HEK293 (cell line): ENCODE measurements at regions not wholly inside any gene's neighbourhood (a gene's known extent, or its start where the extent isn't known, plus 50 kb on each side); places are given as distances from the start of the nearest gene placed in this dataset.

Experiments
- CTCF ChIA-PET: fragments of 350-600 bp; formaldehyde crosslinking; extraction: SDS; loops from one replicate; lab custom pipeline; 2021; ENCODE audit warnings: antibody characterized with exemption; lab: Yijun Ruan, JAX
- POLR2A ChIA-PET: fragments of 300-600 bp; formaldehyde crosslinking; extraction: SDS; loops from one replicate; lab custom pipeline; 2020; ENCODE audit warnings: antibody characterized with exemption, inconsistent platforms; lab: Yijun Ruan, JAX
- H3K27ac ChIP-seq: fragments of 200-500 bp; sonication (Bioruptor generic); 2 replicates; pipeline ENCODE4 v1.5.1; 2014; ENCODE audit warnings: low read depth, low read length, control low read depth, inconsistent platforms; ENCODE audit errors: extremely low read depth
- H3K36me3 ChIP-seq, 2 experiments: fragments of 200-500 bp in 1 of 2; sonication (Bioruptor generic) in 1 of 2; 1 replicate in 1 of 2; 2 replicates in 1 of 2; pipeline ENCODE4 v1.5.1; 2014 to 2017; ENCODE audit warnings: inconsistent platforms in 2 of 2, low read length in 2 of 2; ENCODE audit not compliant: control insufficient read depth in 2 of 2, insufficient read depth in 1 of 2
- H3K4me1 ChIP-seq: fragments of 200-500 bp; sonication (Bioruptor generic); 2 replicates; pipeline ENCODE4 v1.5.1; 2014; ENCODE audit warnings: mild to moderate bottlenecking, low read length, inconsistent platforms; ENCODE audit not compliant: control insufficient read depth, insufficient read depth
- H3K4me3 ChIP-seq: 2 replicates; pipeline ENCODE4 v1.5.1; 2011; ENCODE audit warnings: low read depth, mild to moderate bottlenecking, control low read depth, low read length, moderate library complexity
- H3K9me3 ChIP-seq: fragments of 200-500 bp; sonication (Bioruptor generic); 2 replicates; pipeline ENCODE4 v1.5.1; 2014; ENCODE audit warnings: low read depth, low read length, inconsistent platforms; ENCODE audit not compliant: control insufficient read depth, insufficient read depth
- ELK4 ChIP-seq: IDR thresholded peaks from 2 replicates; pipeline ENCODE4 v1.6.1; 2011; ENCODE audit warnings: mild to moderate bottlenecking, low read depth, low read length, borderline replicate concordance
- FEZF1 ChIP-seq: fragments of 450-650 bp; formaldehyde crosslinking; IDR thresholded peaks from 2 replicates; pipeline ENCODE4 v1.5.1; 2016; ENCODE audit warnings: missing biosample characterization, missing genetic modification characterization
- IKZF3 ChIP-seq: fragments of 450-650 bp; IDR thresholded peaks from 2 replicates; pipeline ENCODE4 v1.5.0; 2018; ENCODE audit warnings: missing biosample characterization, mild to moderate bottlenecking, missing genetic modification characterization, moderate library complexity
- KLF9 ChIP-seq: fragments of 450-650 bp; formaldehyde crosslinking; IDR thresholded peaks from 2 replicates; pipeline ENCODE4 v1.5.1; 2016; ENCODE audit warnings: missing biosample characterization, missing genetic modification characterization, low read depth
- ZBTB21 ChIP-seq: fragments of 450-650 bp; formaldehyde crosslinking; IDR thresholded peaks from 2 replicates; pipeline ENCODE4 v1.5.1; 2017; ENCODE audit warnings: missing biosample characterization, missing genetic modification characterization
- ZFHX2 ChIP-seq: fragments of 450-650 bp; formaldehyde crosslinking; conservative IDR thresholded peaks from 2 replicates; pipeline ENCODE4 v1.5.1; 2016; ENCODE audit warnings: missing biosample characterization, missing genetic modification characterization
- ZFP3 ChIP-seq: fragments of 450-650 bp; formaldehyde crosslinking; IDR thresholded peaks from 2 replicates; pipeline ENCODE4 v1.5.1; 2016; ENCODE audit warnings: low read depth, missing biosample characterization, missing genetic modification characterization
- ZNF121 ChIP-seq: fragments of 450-650 bp; formaldehyde crosslinking; IDR thresholded peaks from 2 replicates; pipeline ENCODE4 v1.5.1; 2016; ENCODE audit warnings: missing biosample characterization, missing genetic modification characterization
- ZNF132 ChIP-seq: fragments of 450-650 bp; formaldehyde crosslinking; IDR thresholded peaks from 2 replicates; pipeline ENCODE4 v1.5.1; 2017; ENCODE audit warnings: missing biosample characterization, missing genetic modification characterization, borderline replicate concordance
- ZNF184 ChIP-seq: fragments of 450-650 bp; IDR thresholded peaks from 2 replicates; pipeline ENCODE4 v1.5.1; 2018; ENCODE audit warnings: missing biosample characterization, mild to moderate bottlenecking, missing genetic modification characterization
- ZNF280C ChIP-seq: fragments of 450-650 bp; formaldehyde crosslinking; IDR thresholded peaks from 2 replicates; pipeline ENCODE4 v1.5.1; 2016; ENCODE audit warnings: missing biosample characterization, missing genetic modification characterization
- ZNF488 ChIP-seq: fragments of 450-650 bp; formaldehyde crosslinking; IDR thresholded peaks from 2 replicates; pipeline ENCODE4 v1.5.1; 2016; ENCODE audit warnings: missing biosample characterization, missing genetic modification characterization
- ZNF518A ChIP-seq: fragments of 450-650 bp; formaldehyde crosslinking; conservative IDR thresholded peaks from 2 replicates; pipeline ENCODE4 v1.5.1; 2016; ENCODE audit warnings: low read depth, missing biosample characterization, missing genetic modification characterization
- ZNF624 ChIP-seq: fragments of 450-650 bp; formaldehyde crosslinking; IDR thresholded peaks from 2 replicates; pipeline ENCODE4 v1.5.1; 2017; ENCODE audit warnings: missing biosample characterization, missing genetic modification characterization
- ZNF626 ChIP-seq: fragments of 450-650 bp; sonication (Bioruptor Pico); formaldehyde crosslinking; IDR thresholded peaks from 2 replicates; pipeline ENCODE4 v1.5.1; 2018; ENCODE audit warnings: missing biosample characterization, missing genetic modification characterization, inconsistent platforms
- ZNF664 ChIP-seq: fragments of 450-650 bp; formaldehyde crosslinking; IDR thresholded peaks from 2 replicates; pipeline ENCODE4 v1.5.1; 2016; ENCODE audit warnings: missing biosample characterization, missing genetic modification characterization
- ZNF76 ChIP-seq: fragments of 450-650 bp; formaldehyde crosslinking; IDR thresholded peaks from 2 replicates; pipeline ENCODE4; 2016; ENCODE audit warnings: low read depth, missing biosample characterization, missing genetic modification characterization, borderline replicate concordance
- ZNF777 ChIP-seq: fragments of 450-650 bp; formaldehyde crosslinking; IDR thresholded peaks from 2 replicates; pipeline ENCODE4 v1.5.1; 2017; ENCODE audit warnings: missing biosample characterization, missing genetic modification characterization, borderline replicate concordance
- ZNF785 ChIP-seq: fragments of 450-650 bp; formaldehyde crosslinking; IDR thresholded peaks from 2 replicates; pipeline ENCODE4 v1.5.1; 2016; ENCODE audit warnings: missing biosample characterization, missing genetic modification characterization
- ZNF792 ChIP-seq: fragments of 450-650 bp; formaldehyde crosslinking; IDR thresholded peaks from 2 replicates; pipeline ENCODE4 v1.5.1; 2016; ENCODE audit warnings: missing biosample characterization, missing genetic modification characterization
- TF ChIP-seq, protein P1 (sequence below): fragments of 450-650 bp; formaldehyde crosslinking; IDR thresholded peaks from 2 replicates; pipeline ENCODE4 v1.5.1; 2016; ENCODE audit warnings: missing biosample characterization, missing genetic modification characterization
- TF ChIP-seq, protein P2 (sequence below): fragments of 450-650 bp; formaldehyde crosslinking; IDR thresholded peaks from 2 replicates; pipeline ENCODE4 v1.5.1; 2016; ENCODE audit warnings: missing biosample characterization, missing genetic modification characterization, low read depth

DNA sequence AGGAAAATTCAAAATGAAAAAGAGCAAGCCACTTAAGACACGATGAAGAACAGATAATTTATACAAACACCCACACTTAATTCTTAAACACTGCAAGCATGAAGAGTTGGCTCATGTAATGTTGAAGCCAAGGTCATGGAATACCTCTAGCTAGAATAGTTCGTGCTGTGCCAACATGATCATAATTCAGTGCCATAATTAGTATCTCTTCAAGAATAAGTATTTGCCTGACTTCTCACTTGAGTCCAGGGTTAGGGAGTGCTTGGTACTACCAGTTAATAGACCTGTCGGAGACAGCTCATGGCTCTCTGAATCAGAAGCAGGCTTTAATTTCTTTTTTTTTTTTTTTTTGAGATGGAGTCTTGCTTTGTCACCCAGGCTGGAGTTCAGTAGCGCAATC lies 206.3 kb downstream of the UNC5CL start:
- Histone ChIP-seq H3K4me3 (no peak overlapping the region), H3K4me1 (no peaks in the 10 kb centered on the region), H3K9me3 (no peaks in the 10 kb centered on the region), H3K27ac (no peak overlapping the region), H3K36me3 (no peaks in the 10 kb centered on the region)
- TF ChIP-seq ZFHX2 (tag by site-specific recombination) (no peak), FEZF1 (tag by site-specific recombination) (no peak), ZNF624 (tag by site-specific recombination) (no peak), ZNF518A (tag by site-specific recombination) (no peak), ZNF777 (tag by site-specific recombination) (no peak), ZNF76 (tag by site-specific recombination) (no peak), ZNF280C (tag by site-specific recombination) (no peak), ZNF626 (tag by site-specific recombination) (no peak), ZNF792 (tag by site-specific recombination) (no peak), ZNF121 (tag by site-specific recombination) (no peak), IKZF3 (tag by site-specific recombination) (no peak)
- TF ChIP-seq, protein P1, sequence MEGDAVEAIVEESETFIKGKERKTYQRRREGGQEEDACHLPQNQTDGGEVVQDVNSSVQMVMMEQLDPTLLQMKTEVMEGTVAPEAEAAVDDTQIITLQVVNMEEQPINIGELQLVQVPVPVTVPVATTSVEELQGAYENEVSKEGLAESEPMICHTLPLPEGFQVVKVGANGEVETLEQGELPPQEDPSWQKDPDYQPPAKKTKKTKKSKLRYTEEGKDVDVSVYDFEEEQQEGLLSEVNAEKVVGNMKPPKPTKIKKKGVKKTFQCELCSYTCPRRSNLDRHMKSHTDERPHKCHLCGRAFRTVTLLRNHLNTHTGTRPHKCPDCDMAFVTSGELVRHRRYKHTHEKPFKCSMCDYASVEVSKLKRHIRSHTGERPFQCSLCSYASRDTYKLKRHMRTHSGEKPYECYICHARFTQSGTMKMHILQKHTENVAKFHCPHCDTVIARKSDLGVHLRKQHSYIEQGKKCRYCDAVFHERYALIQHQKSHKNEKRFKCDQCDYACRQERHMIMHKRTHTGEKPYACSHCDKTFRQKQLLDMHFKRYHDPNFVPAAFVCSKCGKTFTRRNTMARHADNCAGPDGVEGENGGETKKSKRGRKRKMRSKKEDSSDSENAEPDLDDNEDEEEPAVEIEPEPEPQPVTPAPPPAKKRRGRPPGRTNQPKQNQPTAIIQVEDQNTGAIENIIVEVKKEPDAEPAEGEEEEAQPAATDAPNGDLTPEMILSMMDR (tag by site-specific recombination) = no peak
- POLR2A ChIA-PET = no interaction called here
- CTCF ChIA-PET = interaction anchor here (0.6 to 1.2 kb wide), 4 partner anchors 10 to 212 kb away, joined by 3 to 5 read pairs (median 4); no protein-coding TSS in a partner anchor

DNA sequence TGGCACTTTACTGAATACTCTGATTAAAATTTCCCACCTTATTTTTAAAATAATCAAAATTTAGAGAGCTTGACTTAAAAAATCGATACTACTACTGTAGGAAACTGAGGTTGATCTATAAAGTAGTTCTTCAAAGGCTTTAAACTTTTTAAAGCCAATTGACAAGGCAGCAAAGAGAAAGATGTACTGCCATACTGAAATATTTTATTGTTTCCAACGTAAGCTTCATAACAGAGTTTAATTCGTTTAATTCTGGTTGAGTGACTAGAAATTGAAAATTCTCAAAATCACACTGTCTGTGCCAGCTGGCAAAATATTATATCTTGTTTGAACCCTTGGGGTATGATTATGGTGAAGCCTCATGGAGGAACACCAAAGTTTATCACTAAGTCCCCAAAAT lies 207.6 kb downstream of the UNC5CL start:
- ChIA-PET POLR2A (no interaction called here), CTCF (interaction anchor here (0.8 kb wide), 1 partner anchor 166 kb away, joined by 3 read pairs; no protein-coding TSS in a partner anchor)
- Histone ChIP-seq H3K9me3 (no peaks in the 10 kb centered on the region), H3K4me3 (no peak overlapping the region), H3K4me1 (no peaks in the 10 kb centered on the region), H3K27ac (no peak overlapping the region), H3K36me3 (no peaks in the 10 kb centered on the region)
- TF ChIP-seq KLF9 (no peak), ZNF488 (tag by site-specific recombination) (no peak), ZNF664 (tag by site-specific recombination) (no peak), ZNF785 (tag by site-specific recombination) (no peak), ZFHX2 (tag by site-specific recombination) (no peak), ZNF184 (no peak), ZNF792 (tag by site-specific recombination) (no peak), ZFP3 (no peak), ZBTB21 (tag by site-specific recombination) (no peak), ELK4 (no peak), ZNF132 (tag by site-specific recombination) (no peak)
- TF ChIP-seq, protein P2, sequence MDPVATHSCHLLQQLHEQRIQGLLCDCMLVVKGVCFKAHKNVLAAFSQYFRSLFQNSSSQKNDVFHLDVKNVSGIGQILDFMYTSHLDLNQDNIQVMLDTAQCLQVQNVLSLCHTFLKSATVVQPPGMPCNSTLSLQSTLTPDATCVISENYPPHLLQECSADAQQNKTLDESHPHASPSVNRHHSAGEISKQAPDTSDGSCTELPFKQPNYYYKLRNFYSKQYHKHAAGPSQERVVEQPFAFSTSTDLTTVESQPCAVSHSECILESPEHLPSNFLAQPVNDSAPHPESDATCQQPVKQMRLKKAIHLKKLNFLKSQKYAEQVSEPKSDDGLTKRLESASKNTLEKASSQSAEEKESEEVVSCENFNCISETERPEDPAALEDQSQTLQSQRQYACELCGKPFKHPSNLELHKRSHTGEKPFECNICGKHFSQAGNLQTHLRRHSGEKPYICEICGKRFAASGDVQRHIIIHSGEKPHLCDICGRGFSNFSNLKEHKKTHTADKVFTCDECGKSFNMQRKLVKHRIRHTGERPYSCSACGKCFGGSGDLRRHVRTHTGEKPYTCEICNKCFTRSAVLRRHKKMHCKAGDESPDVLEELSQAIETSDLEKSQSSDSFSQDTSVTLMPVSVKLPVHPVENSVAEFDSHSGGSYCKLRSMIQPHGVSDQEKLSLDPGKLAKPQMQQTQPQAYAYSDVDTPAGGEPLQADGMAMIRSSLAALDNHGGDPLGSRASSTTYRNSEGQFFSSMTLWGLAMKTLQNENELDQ (tag by site-specific recombination) = no peak
